ENCODE measurements at regions not wholly inside any gene's neighbourhood (a gene's known extent, or its start where the extent isn't known, plus 50 kb on each side); places are given as distances from the start of the nearest gene placed in this dataset.

DNA sequence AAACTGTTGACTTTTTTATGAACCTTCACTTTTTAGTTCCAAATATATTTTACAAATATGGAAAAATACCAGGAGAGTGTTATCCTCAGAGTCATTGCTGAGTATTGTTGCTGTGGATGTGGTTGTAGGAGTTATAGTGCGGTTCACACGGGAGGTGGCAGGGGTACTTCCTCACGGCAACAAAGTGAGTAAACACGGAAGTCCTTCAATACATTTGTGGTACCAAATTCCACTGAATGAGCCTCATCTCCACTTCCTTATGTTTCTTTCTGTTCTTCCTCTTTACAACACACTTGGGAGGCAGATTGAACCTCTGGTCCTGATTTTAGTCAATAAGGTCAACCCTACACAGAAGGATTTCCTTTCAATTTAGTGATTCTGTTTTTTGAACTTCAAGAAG is 371.8 kb downstream of the BTBD3 start:
- no peak for TF ChIP-seq GATA2 (IDR thresholded peaks at IDR 0.05; ENCODE audit: low read depth, low read length)
- TF ChIP-seq GATA3 (IDR thresholded peaks at IDR 0.05; ENCODE audit: low read depth, low read length), result no peak

All from SH-SY5Y (cell line).